H1 (cell line): ENCODE measurements at regions not wholly inside any gene's neighbourhood (a gene's known extent, or its start where the extent isn't known, plus 50 kb on each side); places are given as distances from the start of the nearest gene placed in this dataset.

ENCODE experiments used
- CBX5 ChIP-seq: fragments of 300-800, 300-1000 bp; sonication (generic); IDR thresholded peaks from 2 replicates; pipeline ENCODE4 v1.7.1; 2016; ENCODE audit warnings: antibody characterized with exemption, low read length, low read depth
- EZH2 ChIP-seq: fragments of 200-600 bp; sonication (generic); IDR thresholded peaks from 2 replicates; pipeline ENCODE4 v1.7.1; 2012; ENCODE audit warnings: low read depth, mild to moderate bottlenecking, moderate library complexity, low read length, inconsistent platforms; ENCODE audit not compliant: severe bottlenecking
- GTF2F1 ChIP-seq: IDR thresholded peaks from 2 replicates; pipeline ENCODE4 v1.6.1; 2012; ENCODE audit warnings: low read depth, low read length, improper control_type of control experiment, borderline replicate concordance
- JUN ChIP-seq: IDR thresholded peaks from 2 replicates; pipeline ENCODE4 v1.6.1; 2011; ENCODE audit warnings: low read depth, mild to moderate bottlenecking, improper control_type of control experiment, low read length
- KDM5A ChIP-seq: fragments of 200-600 bp; IDR thresholded peaks from 2 replicates; pipeline ENCODE4 v1.7.1; 2012; ENCODE audit warnings: mild to moderate bottlenecking, low read length, inconsistent platforms, mixed read lengths
- POLR2AphosphoS5 ChIP-seq: IDR thresholded peaks from 2 replicates; pipeline ENCODE4 v1.6.1; 2011; ENCODE audit warnings: low read depth, low read length
- TF ChIP-seq, protein P1 (sequence below), 3 experiments: IDR thresholded peaks; 1 replicate in 2 of 3; 2 replicates in 1 of 3; pipeline versions ENCODE4 v1.5.1 to v1.6.1; 2011; ENCODE audit warnings: low read length in 3 of 3, mild to moderate bottlenecking in 3 of 3, inconsistent platforms in 2 of 3, low read depth in 1 of 3, moderate library complexity in 1 of 3; ENCODE audit not compliant: insufficient read depth in 1 of 3; ENCODE audit errors: control extremely low read depth in 1 of 3
- TF ChIP-seq, protein P2 (sequence below): IDR thresholded peaks from 2 replicates; pipeline ENCODE4 v1.6.1; 2012; ENCODE audit warnings: low read length, inconsistent platforms
- TF ChIP-seq, protein P3 (sequence below): IDR thresholded peaks from 2 replicates; pipeline ENCODE4 v1.6.1; 2011; ENCODE audit warnings: low read length, improper control_type of control experiment

DNA sequence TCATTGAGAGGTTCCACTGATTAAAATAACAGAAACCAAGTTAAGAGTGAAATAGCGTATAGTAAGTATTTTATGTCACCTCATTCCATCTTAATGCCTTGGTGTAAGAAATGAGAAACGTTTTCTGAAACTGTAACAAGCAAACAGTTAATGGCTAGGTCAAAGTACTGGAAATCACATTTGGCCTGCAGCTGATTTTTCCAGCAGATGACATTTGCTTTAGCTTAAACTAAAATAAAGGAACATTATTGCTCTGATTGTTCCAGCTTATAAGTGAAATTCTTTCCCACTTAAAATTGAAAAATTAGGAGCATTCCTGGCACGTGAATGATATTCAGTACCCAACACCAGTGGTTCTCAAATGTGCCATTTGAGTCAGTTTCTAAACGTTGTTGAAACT, 213.6 kb upstream of the DPP6 start:
- TF ChIP-seq, protein P1, sequence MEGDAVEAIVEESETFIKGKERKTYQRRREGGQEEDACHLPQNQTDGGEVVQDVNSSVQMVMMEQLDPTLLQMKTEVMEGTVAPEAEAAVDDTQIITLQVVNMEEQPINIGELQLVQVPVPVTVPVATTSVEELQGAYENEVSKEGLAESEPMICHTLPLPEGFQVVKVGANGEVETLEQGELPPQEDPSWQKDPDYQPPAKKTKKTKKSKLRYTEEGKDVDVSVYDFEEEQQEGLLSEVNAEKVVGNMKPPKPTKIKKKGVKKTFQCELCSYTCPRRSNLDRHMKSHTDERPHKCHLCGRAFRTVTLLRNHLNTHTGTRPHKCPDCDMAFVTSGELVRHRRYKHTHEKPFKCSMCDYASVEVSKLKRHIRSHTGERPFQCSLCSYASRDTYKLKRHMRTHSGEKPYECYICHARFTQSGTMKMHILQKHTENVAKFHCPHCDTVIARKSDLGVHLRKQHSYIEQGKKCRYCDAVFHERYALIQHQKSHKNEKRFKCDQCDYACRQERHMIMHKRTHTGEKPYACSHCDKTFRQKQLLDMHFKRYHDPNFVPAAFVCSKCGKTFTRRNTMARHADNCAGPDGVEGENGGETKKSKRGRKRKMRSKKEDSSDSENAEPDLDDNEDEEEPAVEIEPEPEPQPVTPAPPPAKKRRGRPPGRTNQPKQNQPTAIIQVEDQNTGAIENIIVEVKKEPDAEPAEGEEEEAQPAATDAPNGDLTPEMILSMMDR (IDR thresholded peaks at IDR 0.05; ENCODE audit: control extremely low read depth in 1 of 3, insufficient read depth in 1 of 3, low read depth in 1 of 3, low read length in 3 of 3), result no peak
- TF ChIP-seq JUN (no peak), EZH2 (no peak), KDM5A (no peak), POLR2AphosphoS5 (no peak), GTF2F1 (no peak), CBX5 (no peak)
- TF ChIP-seq, protein P2, sequence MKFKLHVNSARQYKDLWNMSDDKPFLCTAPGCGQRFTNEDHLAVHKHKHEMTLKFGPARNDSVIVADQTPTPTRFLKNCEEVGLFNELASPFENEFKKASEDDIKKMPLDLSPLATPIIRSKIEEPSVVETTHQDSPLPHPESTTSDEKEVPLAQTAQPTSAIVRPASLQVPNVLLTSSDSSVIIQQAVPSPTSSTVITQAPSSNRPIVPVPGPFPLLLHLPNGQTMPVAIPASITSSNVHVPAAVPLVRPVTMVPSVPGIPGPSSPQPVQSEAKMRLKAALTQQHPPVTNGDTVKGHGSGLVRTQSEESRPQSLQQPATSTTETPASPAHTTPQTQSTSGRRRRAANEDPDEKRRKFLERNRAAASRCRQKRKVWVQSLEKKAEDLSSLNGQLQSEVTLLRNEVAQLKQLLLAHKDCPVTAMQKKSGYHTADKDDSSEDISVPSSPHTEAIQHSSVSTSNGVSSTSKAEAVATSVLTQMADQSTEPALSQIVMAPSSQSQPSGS, result no peak
- TF ChIP-seq, protein P3, sequence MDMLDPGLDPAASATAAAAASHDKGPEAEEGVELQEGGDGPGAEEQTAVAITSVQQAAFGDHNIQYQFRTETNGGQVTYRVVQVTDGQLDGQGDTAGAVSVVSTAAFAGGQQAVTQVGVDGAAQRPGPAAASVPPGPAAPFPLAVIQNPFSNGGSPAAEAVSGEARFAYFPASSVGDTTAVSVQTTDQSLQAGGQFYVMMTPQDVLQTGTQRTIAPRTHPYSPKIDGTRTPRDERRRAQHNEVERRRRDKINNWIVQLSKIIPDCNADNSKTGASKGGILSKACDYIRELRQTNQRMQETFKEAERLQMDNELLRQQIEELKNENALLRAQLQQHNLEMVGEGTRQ, result no peak
